Body of pancreas (tissue), 4 donors: ENCODE measurements at regions not wholly inside any gene's neighbourhood (a gene's known extent, or its start where the extent isn't known, plus 50 kb on each side); places are given as distances from the start of the nearest gene placed in this dataset.

ENCODE experiments used
- CTCF ChIP-seq, 7 experiments: fragments of 450-650 bp in 4 of 7; fragments of 200-600 bp in 3 of 7; sonication (generic) in 3 of 7; IDR thresholded peaks; one replicate each; pipeline ENCODE4 v1.5.1; 2016 to 2019; ENCODE audit warnings: antibody characterized with exemption in 7 of 7
- POLR2A ChIP-seq, 3 donors: fragments of 450-650 bp; IDR thresholded peaks; one replicate each; pipeline ENCODE4 v1.6.1; 2016; ENCODE audit warnings: antibody characterized with exemption in 3 of 3, mild to moderate bottlenecking in 2 of 3

GRCh38 chr5:84779186-84779585 is 394.5 kb upstream of the EDIL3 start:
- TF ChIP-seq CTCF (IDR thresholded peaks at IDR 0.05): no peak
- no peak for TF ChIP-seq POLR2A (IDR thresholded peaks at IDR 0.05)
